Loucy (cell line): ENCODE measurements at regions not wholly inside any gene's neighbourhood (a gene's known extent, or its start where the extent isn't known, plus 50 kb on each side); places are given as distances from the start of the nearest gene placed in this dataset.

Experiments used
- CTCF ChIP-seq: fragments of 200-600 bp; sonication (generic); conservative IDR thresholded peaks from 2 replicates; pipeline ENCODE4 v1.5.1; 2014; ENCODE audit warnings: mild to moderate bottlenecking, antibody characterized with exemption, low read length
- EZH2phosphoT487 ChIP-seq: fragments of 200-600 bp; IDR thresholded peaks from 2 replicates; pipeline ENCODE4 v1.6.1; 2018; ENCODE audit warnings: antibody characterized with exemption, mild to moderate bottlenecking, moderate library complexity, borderline replicate concordance

DNA sequence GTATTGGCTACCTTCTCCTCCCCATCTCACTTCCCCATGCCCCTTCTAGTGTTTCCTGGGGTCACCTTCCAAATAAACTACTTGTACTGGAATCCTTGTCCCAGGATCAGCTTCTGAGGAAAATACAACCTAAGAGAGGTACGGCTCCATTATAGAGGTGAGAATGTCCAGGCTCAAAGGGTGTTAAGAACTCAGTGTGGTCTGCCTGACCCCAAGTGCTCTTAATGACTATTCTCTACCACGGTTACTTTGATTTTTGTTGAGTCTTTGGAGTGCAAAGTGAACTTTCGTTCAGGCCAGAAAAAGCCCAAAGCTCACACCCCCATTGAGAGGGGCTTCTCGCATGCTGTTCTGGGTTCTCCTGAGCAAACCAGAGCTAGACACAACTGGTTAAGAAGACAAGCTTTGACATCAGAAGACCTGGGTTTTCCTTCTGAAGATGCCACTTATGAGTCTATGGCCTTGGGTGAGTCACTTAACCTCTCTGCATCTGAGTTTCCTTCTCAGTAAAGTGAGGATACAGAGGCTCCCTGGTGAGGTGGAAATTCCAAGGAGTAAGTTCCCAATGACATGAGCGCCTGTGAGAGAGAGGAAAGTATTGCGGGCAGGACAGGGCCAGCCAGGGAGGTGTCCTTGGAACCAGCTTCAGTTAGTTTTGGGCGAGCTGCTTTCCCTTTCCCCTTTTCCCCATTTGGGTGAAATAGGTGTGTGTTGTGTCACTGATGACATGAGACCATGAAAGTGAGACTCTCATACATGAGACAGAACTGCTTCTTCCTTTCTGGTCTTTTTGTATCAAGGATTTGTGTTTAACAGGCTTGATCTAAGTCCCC, 475.0 kb upstream of the PROK2 start:
- TF ChIP-seq CTCF: no peak
- no peak for TF ChIP-seq EZH2phosphoT487
